ENCODE measurements at regions not wholly inside any gene's neighbourhood (a gene's known extent, or its start where the extent isn't known, plus 50 kb on each side); places are given as distances from the start of the nearest gene placed in this dataset.
"Not testable (repeated sequence)": the region's sequence is repeated elsewhere in the genome, so short reads cannot be mapped to it uniquely, and the experiment has no call there.

GRCh38 chr1:232147215-232147614, 482.7 kb downstream of the SIPA1L2 start:
- DNase-seq = no peak

- DNase-seq = no peak
Measured at GRCh38 chr1:232146514-232146913, 483.4 kb downstream of the SIPA1L2 start.

GRCh38 chr1:232145768-232146167, 484.2 kb downstream of the SIPA1L2 start:
- no peak for DNase-seq

GRCh38 chr1:232144696-232145230, 485.2 kb downstream of the SIPA1L2 start:
- no peak for DNase-seq

GRCh38 chr1:232143315-232143886, 486.5 kb downstream of the SIPA1L2 start:
- no peak for DNase-seq

- no peak for DNase-seq
Measured at GRCh38 chr1:232142403-232143314, 487.3 kb downstream of the SIPA1L2 start.

GRCh38 chr1:232141167-232141448, 488.8 kb downstream of the SIPA1L2 start:
- DNase-seq = not testable (repeated sequence)

GRCh38 chr1:232140419-232141166, 489.3 kb downstream of the SIPA1L2 start:
- no peak for DNase-seq

GRCh38 chr1:232139444-232139843, 490.5 kb downstream of the SIPA1L2 start:
- no peak for DNase-seq

- no peak for DNase-seq
Measured at GRCh38 chr1:232138044-232138443, 491.9 kb downstream of the SIPA1L2 start.

GRCh38 chr1:232137066-232137465, 492.9 kb downstream of the SIPA1L2 start:
- peak; percentile 58 for DNase-seq

GRCh38 chr1:232136136-232136535, 493.8 kb downstream of the SIPA1L2 start:
- DNase-seq = no peak

- no peak for DNase-seq
Measured at GRCh38 chr1:232134365-232134764, 495.6 kb downstream of the SIPA1L2 start.

GRCh38 chr1:232132572-232132971, 497.4 kb downstream of the SIPA1L2 start:
- DNase-seq = no peak

- DNase-seq = no peak
Measured at GRCh38 chr1:232131715-232132391, 498.1 kb downstream of the SIPA1L2 start.

GRCh38 chr1:232130815-232131480, 499.0 kb downstream of the SIPA1L2 start:
- DNase-seq = no peak

- DNase-seq = no peak
Measured at GRCh38 chr1:232127190-232127589, 500.6 kb downstream of the DISC1 start.

- no peak for DNase-seq
Measured at GRCh38 chr1:232123775-232124659, 497.4 kb downstream of the DISC1 start.

GRCh38 chr1:232117903-232118302, 491.3 kb downstream of the DISC1 start:
- DNase-seq = not testable (repeated sequence)

GRCh38 chr1:232114985-232115384, 488.4 kb downstream of the DISC1 start:
- DNase-seq = no peak

- DNase-seq = no peak
Measured at GRCh38 chr1:232112076-232112475, 485.5 kb downstream of the DISC1 start.

All from NCI-H2227 treated with DMSO at 0.1 percent for 48 hours (cell line).